ENCODE measurements at regions not wholly inside any gene's neighbourhood (a gene's known extent, or its start where the extent isn't known, plus 50 kb on each side); places are given as distances from the start of the nearest gene placed in this dataset.

DNA sequence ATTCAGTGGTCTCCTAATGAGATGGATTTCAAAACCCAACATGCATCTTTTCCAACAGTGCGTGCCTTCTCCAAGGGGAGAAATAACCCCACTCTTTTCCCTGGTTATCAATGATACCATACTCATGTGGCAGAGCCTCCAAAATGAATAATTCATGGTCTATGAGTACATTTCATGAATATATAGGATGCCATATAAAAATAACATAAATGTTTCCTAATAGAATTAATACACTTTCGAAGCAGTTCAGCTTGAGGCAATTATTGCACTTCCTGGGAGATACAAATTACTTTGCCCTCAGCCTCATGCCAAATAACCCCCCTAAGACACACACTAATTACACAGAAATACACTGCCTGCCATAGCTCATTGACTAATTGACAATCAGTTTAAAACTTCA lies 318.6 kb downstream of the ZSWIM6 start:
- 88% methylated on average over 2 of the region's 2 CpGs for WGBS (ENCODE audit: insufficient coverage)
- H3K4me1 ChIP-seq (ENCODE audit: control insufficient read depth, insufficient read depth, low read length): no peaks in the 10 kb centered on the region
- H3K27ac ChIP-seq (ENCODE audit: low read length): no peak overlapping the region
- peaks cover 18 to 20% of the 10 kb centered on the region in 2 donors for H3K27me3 Mint-ChIP-seq (ENCODE audit: low read depth in 2 of 2)
- no peak overlapping the region for H3K4me3 ChIP-seq (ENCODE audit: low read length)
- H3K9me3 ChIP-seq (ENCODE audit: control insufficient read depth, insufficient read depth, low read length): no peaks in the 10 kb centered on the region
- H3K27me3 ChIP-seq (ENCODE audit: control insufficient read depth, insufficient read depth, low read length): no peaks in the 10 kb centered on the region
- H3K4me3 Mint-ChIP-seq: no peak overlapping the region
- no peak overlapping the region for H3K27ac Mint-ChIP-seq
- no peaks in the 10 kb centered on the region for H3K36me3 ChIP-seq (ENCODE audit: control insufficient read depth, insufficient read depth, low read length)
- H3K4me1 Mint-ChIP-seq: no peaks in the 10 kb centered on the region
- no peaks in the 10 kb centered on the region for H3K36me3 Mint-ChIP-seq
- intact Hi-C loops (cut with micrococcal nuclease): no loop called here
- no peaks in the 10 kb centered on the region for H3K9me3 Mint-ChIP-seq
- DNase-seq (no peak), ATAC-seq (no peak)
- TF ChIP-seq, protein P1, sequence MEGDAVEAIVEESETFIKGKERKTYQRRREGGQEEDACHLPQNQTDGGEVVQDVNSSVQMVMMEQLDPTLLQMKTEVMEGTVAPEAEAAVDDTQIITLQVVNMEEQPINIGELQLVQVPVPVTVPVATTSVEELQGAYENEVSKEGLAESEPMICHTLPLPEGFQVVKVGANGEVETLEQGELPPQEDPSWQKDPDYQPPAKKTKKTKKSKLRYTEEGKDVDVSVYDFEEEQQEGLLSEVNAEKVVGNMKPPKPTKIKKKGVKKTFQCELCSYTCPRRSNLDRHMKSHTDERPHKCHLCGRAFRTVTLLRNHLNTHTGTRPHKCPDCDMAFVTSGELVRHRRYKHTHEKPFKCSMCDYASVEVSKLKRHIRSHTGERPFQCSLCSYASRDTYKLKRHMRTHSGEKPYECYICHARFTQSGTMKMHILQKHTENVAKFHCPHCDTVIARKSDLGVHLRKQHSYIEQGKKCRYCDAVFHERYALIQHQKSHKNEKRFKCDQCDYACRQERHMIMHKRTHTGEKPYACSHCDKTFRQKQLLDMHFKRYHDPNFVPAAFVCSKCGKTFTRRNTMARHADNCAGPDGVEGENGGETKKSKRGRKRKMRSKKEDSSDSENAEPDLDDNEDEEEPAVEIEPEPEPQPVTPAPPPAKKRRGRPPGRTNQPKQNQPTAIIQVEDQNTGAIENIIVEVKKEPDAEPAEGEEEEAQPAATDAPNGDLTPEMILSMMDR (IDR thresholded peaks at IDR 0.05): no peak

DNA sequence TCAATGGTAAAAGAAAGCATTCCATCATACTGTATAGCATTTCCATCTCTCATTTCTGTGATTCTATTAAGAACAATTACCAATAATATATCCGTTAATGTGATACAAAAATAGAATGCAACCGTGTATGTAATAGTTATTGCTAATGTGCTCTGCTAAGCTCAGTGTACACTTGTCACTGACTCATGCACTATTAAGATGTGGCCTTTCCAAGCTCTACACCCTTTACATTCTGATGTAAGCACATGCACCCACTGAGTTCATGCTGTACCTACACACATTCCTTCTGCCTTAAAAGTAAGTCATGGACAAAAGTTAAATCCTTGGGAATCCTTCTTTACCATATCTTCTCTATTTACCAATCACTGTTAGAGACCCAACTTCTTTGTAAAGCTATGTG lies 319.1 kb downstream of the ZSWIM6 start:
- ATAC-seq (no peak), DNase-seq (no peak)
- WGBS (ENCODE audit: insufficient coverage): no CpG with 5 or more reads among the region's 2 CpGs
- Histone ChIP-seq H3K9me3 (ENCODE audit: control insufficient read depth, insufficient read depth, low read length) (no peaks in the 10 kb centered on the region), H3K27me3 (ENCODE audit: control insufficient read depth, insufficient read depth, low read length) (no peaks in the 10 kb centered on the region), H3K27ac (ENCODE audit: low read length) (no peak overlapping the region), H3K36me3 (ENCODE audit: control insufficient read depth, insufficient read depth, low read length) (no peaks in the 10 kb centered on the region), H3K4me3 (ENCODE audit: low read length) (no peak overlapping the region), H3K4me1 (ENCODE audit: control insufficient read depth, insufficient read depth, low read length) (no peaks in the 10 kb centered on the region)
- H3K4me3 Mint-ChIP-seq: no peak overlapping the region
- H3K27ac Mint-ChIP-seq: no peak overlapping the region
- peaks cover 20% of the 10 kb centered on the region in 2 donors for H3K27me3 Mint-ChIP-seq (ENCODE audit: low read depth in 2 of 2)
- H3K4me1 Mint-ChIP-seq: no peaks in the 10 kb centered on the region
- H3K9me3 Mint-ChIP-seq: no peaks in the 10 kb centered on the region
- H3K36me3 Mint-ChIP-seq: no peaks in the 10 kb centered on the region
- intact Hi-C loops (cut with micrococcal nuclease): no loop called here
- TF ChIP-seq, protein P1 (IDR thresholded peaks at IDR 0.05): no peak

DNA sequence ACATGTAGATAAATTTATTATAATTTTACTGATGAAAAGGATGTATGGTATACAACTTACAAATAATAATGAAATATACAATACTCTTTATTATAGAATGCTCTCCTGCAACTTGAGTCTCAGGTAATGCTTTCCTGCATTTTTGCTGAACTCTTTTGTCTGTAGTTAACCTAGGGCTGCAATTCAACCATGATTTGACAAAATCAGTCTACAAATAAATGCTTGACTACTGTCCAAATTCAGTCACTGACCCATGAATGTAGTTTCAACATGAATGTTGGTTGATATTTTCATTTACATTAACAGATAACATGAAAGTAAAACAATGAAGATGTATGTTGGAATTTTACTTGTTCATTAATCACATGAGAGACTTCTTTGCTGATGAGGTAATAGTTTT lies 320.9 kb downstream of the ZSWIM6 start:
- intact Hi-C loops (cut with micrococcal nuclease): no loop called here
- no peak for ATAC-seq
- TF ChIP-seq, protein P1 (IDR thresholded peaks at IDR 0.05): no peak
- no peaks in the 10 kb centered on the region for H3K27me3 ChIP-seq (ENCODE audit: control insufficient read depth, insufficient read depth, low read length)
- Mint-ChIP-seq H3K27ac (no peak overlapping the region), H3K36me3 (no peaks in the 10 kb centered on the region), H3K4me3 (no peak overlapping the region), H3K27me3 (ENCODE audit: low read depth in 2 of 2) (peaks cover 20% of the 10 kb centered on the region in 2 donors), H3K4me1 (no peaks in the 10 kb centered on the region), H3K9me3 (no peaks in the 10 kb centered on the region)
- H3K36me3 ChIP-seq (ENCODE audit: control insufficient read depth, insufficient read depth, low read length): no peaks in the 10 kb centered on the region
- DNase-seq: no peak
- H3K9me3 ChIP-seq (ENCODE audit: control insufficient read depth, insufficient read depth, low read length): no peaks in the 10 kb centered on the region
- H3K27ac ChIP-seq (ENCODE audit: low read length): no peak overlapping the region
- H3K4me3 ChIP-seq (ENCODE audit: low read length): no peak overlapping the region
- H3K4me1 ChIP-seq (ENCODE audit: control insufficient read depth, insufficient read depth, low read length): no peaks in the 10 kb centered on the region

DNA sequence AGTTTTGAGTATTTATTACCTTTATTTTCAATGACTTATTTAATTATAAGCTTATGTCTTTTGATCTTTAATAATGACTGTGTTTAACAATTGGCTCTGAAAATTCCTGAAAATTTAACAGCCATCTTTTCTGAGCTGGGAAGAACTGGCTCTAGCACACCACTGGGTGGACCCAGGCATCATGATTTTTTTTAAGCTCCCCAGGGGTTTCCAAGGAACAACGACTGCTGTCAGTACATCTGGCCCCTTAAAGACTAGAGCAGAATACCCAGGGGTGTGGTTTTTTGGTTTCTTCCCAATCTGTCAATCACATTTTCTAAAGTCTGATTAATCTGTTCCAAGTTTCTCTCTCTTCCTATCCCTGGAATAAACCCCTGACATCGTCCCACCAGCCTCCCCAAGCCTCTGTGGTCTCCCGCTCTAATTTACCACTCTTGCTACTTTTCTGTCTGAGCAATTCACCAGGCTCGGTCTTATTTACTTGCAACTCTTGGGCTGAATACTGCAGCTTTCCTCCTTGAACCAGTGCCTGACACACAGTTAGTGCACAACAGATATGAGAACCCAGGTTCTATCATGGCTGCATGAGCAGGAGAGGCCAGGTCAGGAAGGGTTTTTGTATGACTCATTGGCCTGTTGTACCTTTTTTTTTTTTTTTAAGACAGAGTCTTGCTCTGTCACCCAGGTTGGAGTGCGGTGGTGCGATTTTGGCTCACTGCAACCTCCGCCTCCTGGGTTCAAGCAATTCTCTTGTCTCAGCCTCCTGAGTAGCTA lies 321.9 kb downstream of the ZSWIM6 start:
- Mint-ChIP-seq H3K27ac (no peak overlapping the region), H3K27me3 (ENCODE audit: low read depth in 2 of 2) (peaks cover 17 to 20% of the 10 kb centered on the region in 2 donors), H3K36me3 (no peaks in the 10 kb centered on the region), H3K4me3 (no peak overlapping the region), H3K4me1 (no peaks in the 10 kb centered on the region), H3K9me3 (no peaks in the 10 kb centered on the region)
- no peak overlapping the region for H3K4me3 ChIP-seq (ENCODE audit: low read length)
- H3K36me3 ChIP-seq (ENCODE audit: control insufficient read depth, insufficient read depth, low read length): no peaks in the 10 kb centered on the region
- no peaks in the 10 kb centered on the region for H3K9me3 ChIP-seq (ENCODE audit: control insufficient read depth, insufficient read depth, low read length)
- TF ChIP-seq, protein P1 (IDR thresholded peaks at IDR 0.05): no peak
- no peaks in the 10 kb centered on the region for H3K4me1 ChIP-seq (ENCODE audit: control insufficient read depth, insufficient read depth, low read length)
- WGBS (ENCODE audit: insufficient coverage): 91% methylated on average over 7 of the region's 7 CpGs
- intact Hi-C loops (cut with micrococcal nuclease): no loop called here
- no peaks in the 10 kb centered on the region for H3K27me3 ChIP-seq (ENCODE audit: control insufficient read depth, insufficient read depth, low read length)
- DNase-seq (no peak), ATAC-seq (no peak)
- no peak overlapping the region for H3K27ac ChIP-seq (ENCODE audit: low read length)

Data from natural killer cell (primary cell).